Fibroblast of skin of left quadriceps (primary cell): ENCODE measurements at regions not wholly inside any gene's neighbourhood (a gene's known extent, or its start where the extent isn't known, plus 50 kb on each side); places are given as distances from the start of the nearest gene placed in this dataset.

ENCODE experiments used
- DNase-seq, 2 experiments: peaks; one replicate each; pipeline ENCODE4 v3.0.0-alpha.2; 2013; ENCODE audit warnings: low read depth in 2 of 2

DNA sequence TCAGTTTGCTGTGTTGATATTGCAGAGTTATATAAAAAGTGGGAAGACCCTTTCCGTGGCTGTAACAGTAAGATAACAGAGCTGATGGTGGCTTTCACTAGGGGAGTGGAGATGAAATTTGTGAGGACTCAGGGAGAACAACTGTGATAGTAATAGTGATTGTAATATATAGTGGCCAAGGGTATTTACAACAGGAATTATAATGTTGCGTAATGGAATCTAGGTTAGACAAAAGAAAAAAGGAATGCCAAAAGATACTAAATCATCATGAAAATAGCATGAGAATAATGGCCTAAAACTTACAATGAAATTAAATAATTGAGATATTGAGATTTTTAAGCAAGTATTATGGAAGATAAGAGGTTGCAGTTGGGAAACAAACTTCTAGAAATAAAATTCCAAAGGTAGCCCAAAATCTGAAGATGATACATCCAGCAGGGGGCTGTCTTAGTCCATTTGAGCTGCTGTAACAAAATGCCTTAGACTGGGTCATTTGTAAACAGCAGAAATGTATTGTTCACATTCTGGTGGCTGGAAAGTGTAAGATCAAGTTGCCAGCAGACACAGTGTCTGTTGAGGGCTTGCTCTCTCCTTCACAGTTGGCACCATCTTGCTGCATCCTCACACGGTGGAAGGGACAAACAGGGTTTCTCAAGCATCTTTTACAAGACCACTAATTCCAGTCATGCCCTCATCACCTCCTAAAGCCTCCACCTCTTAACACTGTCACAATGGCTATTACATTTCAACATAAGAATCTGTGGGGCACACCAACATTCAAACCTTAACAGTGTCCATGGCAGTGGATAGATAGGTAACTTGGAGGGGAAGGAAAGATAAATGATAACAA, 711.2 kb downstream of the MRPL39 start:
- DNase-seq = peak; percentile 26 to 31

DNA sequence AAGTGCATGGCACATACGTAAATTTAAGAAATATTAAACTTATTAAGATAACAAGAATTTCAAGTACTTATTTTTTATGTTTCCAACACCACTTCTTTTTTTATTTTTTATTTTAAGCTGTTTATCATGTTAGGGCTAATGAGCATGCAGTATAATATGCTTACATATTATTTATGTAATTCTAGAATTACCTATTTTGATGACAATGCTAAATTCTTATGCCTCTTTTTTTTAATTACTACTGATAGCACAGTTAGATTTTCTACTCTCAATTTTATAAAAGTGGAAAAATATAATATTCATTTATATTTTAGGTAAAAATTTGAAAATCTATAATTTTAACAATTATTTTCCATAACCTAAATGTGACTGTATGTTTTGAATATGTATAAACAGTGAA, 713.0 kb downstream of the MRPL39 start:
- DNase-seq = no peak

DNA sequence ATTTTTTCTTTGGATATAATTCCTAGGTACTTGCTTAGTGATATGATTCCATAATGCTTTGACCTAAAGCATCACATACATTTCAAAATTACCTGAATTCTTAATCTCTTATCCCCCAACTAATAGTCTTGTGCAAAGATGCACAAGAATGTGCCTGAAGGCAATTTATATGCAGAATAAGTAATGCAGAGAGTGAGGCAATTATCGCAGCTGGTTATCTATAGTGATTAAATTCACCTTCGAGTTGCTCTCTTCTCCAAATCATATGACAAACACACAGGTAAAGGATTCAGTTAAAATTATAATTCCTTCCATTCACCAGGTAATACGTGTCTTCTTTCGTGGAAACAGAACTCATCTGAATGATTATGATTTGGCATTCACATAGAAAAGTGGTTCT, 717.3 kb downstream of the MRPL39 start:
- DNase-seq = no peak

- DNase-seq = peak; percentile 28 to 34
These were observed 725.8 kb downstream of the MRPL39 start for GRCh38 chr21:24881506-24881905.

DNA sequence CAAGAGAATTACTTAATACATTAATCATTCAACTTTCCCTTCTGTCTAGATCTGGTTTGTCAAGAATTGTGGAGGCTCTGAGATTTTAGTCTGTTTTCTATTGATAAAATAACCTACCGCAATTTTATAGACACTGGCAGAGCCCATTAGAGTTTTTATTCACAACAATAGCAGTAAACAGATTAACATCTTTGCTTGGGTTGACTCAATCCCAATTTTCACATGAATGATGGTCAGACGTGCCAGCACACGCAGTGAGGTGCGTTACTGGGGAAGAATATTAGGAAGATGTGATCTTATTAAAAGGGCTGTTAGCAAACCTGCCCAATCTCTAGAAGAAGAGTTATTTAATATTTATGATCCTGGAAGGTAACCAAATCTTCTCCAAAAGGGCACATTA, 736.6 kb downstream of the MRPL39 start:
- no peak for DNase-seq

GRCh38 chr21:24869862-24870261, 737.4 kb downstream of the MRPL39 start:
- DNase-seq = no peak

DNA sequence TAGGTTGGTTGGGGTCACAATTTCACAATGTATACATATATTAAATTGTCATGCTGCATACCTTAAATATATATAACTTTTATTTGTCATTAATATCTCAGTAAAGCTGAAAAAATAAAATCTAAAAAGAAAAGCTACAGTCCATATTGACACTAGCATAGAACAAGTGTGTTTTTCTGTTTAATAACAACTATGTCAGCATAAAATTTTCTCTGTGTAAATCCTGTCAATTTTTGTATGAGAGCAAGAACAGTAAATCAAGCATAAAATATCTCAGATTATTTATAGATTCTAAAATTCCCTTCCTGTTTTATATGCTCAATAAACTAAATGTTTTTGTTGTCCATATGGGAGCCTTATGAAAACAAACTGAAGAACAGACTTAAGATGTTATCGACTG, 739.2 kb downstream of the MRPL39 start:
- DNase-seq = no peak

GRCh38 chr21:24861471-24861870, 745.8 kb downstream of the MRPL39 start:
- no peak for DNase-seq

GRCh38 chr21:24856326-24856725, 751.0 kb downstream of the MRPL39 start:
- no peak for DNase-seq

- no peak for DNase-seq
These were observed 754.6 kb downstream of the MRPL39 start for GRCh38 chr21:24852610-24853195.

DNA sequence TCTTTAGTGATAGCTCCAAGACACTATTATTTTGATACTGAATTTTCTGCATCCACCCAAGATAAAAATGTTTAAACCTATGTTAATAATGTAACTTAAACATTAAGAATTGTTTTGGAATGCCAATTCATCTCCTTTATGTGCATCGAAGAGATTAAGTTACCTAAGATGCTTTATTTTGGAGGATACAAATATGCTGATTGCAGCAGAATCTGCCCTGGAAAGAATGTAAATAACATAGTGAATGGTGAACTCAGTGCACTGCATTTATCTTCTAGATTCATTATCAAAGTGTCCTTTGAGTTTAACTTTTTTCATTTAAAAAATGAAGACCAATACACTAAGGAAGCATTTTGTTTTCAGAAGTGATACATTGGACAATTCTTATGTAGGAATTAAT, 757.2 kb downstream of the MRPL39 start:
- no peak for DNase-seq

DNA sequence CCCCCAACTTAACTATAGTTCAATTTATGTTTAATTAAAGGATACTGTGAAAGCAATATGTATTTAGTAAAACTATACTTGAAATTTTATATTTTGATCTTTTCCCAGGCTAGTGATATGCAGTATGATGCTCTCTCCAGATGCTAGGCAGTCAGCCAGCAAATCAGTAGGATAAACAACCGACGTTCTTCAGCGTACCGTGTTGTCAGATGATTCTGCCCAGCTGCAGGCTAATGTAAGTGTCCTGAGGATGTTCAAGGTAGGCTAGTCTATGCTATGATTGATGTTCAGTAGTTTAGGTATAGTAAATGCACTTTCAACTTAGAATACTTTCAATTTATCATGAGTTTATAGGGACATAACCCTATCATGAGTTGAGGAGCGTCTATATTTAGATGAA, 762.6 kb downstream of the MRPL39 start:
- no peak for DNase-seq

DNA sequence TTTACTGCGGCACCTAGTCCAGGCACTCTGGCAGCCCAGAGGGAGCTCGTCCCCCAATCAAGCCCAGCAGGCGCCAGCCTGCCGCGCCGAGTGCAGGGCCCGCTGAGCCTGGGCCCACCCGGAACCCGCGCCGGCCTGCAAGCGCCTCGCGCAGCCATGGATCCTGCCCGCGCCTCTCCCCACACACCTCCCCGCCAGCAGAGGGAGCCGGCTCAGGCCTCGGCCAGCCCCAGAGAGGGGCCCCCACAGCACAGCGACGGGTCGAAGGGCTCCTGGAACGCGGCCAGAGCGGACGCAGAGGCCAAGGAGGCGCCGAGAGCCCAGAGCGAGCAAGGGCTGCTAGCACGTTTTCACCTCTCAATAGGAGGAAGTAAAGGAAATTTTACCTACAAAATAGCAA, 767.0 kb downstream of the MRPL39 start:
- no peak for DNase-seq

DNA sequence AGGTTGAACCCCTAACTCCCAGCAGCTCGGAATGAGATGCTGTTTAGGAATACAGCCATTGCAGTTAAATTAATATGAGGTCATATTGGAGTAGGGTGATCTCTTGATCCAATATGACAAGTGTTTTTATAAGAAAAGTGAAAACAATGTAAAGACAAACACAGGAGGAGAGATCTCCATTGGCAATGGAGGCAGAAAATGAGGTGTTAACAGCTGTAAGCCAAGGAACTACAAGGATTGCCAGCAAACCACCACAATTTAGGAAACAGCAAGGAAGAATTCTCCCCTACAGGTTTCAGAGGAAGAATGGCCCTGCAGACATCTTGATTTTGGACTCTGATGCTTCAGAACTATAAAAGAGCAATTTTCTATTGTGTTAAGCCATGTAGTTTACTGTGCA, 774.3 kb downstream of the MRPL39 start:
- DNase-seq = no peak

GRCh38 chr21:24829397-24829796, 777.9 kb downstream of the MRPL39 start:
- DNase-seq = no peak

- DNase-seq = no peak
These were observed 780.5 kb downstream of the MRPL39 start for GRCh38 chr21:24826822-24827221.

- DNase-seq = no peak
These were observed 781.9 kb downstream of the MRPL39 start for GRCh38 chr21:24825348-24825747.

GRCh38 chr21:24824209-24824608, 783.1 kb downstream of the MRPL39 start:
- no peak for DNase-seq

DNA sequence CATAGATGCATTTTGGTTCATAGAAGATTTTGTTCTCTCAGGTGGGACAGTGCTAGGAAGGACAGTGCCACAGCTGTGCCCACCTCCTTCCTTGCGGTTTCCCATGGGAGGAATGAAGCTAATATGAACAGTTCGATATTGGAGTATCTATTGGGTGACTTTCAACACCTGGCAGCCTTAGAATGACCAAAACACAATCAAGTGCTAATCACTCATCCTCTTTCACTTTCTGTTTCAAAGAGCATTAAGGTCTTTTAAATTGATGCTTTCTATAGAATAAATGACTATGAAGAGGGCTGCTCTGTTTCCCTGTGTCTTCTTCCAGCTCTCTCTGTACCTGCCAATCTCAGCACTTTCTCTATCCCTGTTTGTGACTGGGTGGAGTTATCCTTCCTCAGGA, 784.0 kb downstream of the MRPL39 start:
- no peak for DNase-seq

- no peak for DNase-seq
These were observed 822.2 kb downstream of the MRPL39 start for GRCh38 chr21:24785033-24785432.

DNA sequence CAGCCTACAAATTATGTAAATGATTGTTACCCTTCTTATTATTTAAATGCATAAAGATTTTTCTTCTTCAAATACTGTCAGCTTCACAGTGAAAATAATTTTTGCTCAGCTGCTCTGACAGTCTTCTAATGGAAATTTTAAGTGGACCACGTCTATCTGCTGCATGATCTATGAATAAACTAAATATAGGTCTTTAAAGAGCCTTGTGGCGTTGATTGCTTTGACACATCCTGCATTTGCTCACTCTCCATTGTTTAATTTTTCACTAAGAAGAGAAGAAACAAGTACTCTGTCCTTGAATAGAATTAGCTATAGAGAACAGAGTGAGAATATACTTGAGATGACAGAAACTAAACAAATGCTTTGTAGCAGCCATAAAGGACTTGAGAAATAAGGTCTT, 826.1 kb downstream of the MRPL39 start:
- DNase-seq = no peak

DNA sequence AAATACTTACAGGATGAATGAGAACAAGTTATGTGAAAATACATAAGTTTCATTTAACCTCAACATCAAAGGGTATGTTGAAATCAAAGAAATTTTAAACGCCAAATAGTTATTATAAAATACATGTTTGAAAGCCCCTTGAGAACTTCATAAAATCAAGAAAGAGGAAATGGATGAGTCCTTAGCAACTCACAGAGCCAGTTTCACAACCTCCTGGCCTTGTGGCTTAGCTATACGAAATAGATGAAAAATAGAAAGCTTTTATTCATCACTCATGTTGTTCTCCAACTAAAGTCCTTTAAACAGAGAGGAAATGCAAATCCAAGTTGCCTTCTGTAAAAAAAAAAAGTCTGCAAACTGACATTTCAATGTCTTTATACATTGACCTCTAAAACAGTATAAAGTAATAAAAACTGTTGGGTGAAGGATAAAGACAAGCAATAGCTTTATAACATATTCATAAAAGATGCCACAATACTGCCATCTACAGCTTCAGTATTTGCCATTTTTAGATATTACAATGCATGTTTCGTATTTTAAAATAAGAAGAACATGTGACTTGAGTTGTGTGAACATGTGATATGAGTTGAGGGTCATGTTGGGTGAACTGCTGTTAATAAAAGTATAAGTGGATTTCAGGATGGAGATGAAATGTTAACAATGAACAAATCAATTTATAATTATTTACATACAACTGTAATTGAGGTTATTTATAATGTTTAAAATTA, 847.8 kb downstream of the MRPL39 start:
- no peak for DNase-seq

- DNase-seq = no peak
These were observed 869.2 kb downstream of the MRPL39 start for GRCh38 chr21:24738063-24738462.
